ENCODE measurements at regions not wholly inside any gene's neighbourhood (a gene's known extent, or its start where the extent isn't known, plus 50 kb on each side); places are given as distances from the start of the nearest gene placed in this dataset.

DNA sequence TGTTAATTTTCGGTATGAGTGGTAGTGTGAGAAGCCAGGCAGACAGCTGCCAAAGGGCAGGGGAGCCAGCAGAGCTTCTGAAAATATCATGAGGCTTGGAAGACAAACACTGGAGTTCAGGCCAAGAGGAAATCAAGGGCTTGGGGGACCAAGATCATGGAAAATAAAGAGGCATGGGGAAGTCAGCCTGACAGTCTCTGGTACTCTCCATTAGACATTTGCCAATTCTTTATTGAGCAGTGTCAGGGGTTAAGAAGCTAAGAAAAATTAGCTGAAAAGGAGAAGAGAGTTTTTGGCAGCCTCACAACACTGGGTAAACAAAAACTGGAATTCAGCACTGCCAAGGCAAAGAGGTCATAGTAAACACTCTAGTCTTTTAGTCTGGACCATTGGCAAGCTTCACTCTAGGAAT, 612.7 kb downstream of the EPHA4 start:
- Mint-ChIP-seq H3K27ac (no peak overlapping the region), H3K4me1 (no peaks in the 10 kb centered on the region), H3K27me3 (peaks cover 5% of the 10 kb centered on the region), H3K9me3 (no peaks in the 10 kb centered on the region), H3K4me3 (no peak overlapping the region), H3K36me3 (no peaks in the 10 kb centered on the region)

DNA sequence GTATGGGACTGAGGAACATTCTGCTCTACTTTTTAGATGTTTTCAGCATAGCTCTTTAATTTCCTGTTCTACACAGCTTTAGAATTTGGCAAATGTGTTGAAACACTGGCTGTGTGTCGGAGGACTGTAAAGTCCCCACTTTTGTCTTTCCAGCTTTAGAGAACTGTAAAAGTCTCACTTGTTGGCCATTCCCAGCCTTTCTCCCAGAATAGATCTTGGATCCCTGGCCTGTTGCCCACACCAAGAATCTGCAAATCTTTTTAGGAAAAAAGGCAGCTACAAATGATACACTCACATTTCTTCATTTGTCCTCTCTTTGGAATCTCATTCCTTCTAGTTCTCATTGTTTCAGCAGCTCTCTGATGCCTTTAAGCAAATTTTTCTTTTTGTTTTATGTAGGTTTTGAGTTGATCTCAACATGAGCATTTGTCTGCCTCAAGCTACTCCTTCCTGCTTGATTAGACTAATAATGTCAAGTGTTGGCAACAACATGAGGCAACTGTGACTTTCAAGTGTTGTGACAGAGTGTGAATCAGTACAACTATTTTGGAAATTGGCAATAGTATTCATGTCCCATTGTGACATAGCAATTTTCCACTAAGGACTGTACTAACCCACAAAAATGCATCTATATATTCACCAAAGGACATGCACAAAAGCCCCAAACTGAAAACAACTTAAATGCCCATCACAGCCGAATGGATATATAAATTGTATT, 610.8 kb downstream of the EPHA4 start:
- Mint-ChIP-seq H3K4me3 (no peak overlapping the region), H3K4me1 (no peaks in the 10 kb centered on the region), H3K27ac (no peak overlapping the region), H3K36me3 (no peaks in the 10 kb centered on the region), H3K9me3 (no peaks in the 10 kb centered on the region), H3K27me3 (peaks cover 5% of the 10 kb centered on the region)

DNA sequence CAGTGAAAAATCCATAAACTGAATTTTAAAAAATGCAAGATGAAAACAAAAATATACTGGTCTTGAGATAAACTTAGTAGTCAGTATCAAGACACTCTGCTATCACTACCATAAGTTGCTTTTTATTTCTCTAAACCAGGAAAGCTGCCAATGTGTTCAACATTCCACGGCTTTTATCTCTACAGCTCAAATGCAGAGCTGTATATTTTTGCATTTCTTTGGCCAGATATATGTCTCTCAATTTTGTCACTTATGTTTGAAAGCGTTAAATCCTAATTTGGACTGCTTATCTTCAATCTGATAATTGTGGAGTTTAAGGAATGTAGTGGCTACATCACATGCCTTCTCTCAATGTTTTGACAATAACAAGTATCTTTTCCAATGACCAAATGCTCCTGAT, 609.5 kb downstream of the EPHA4 start:
- no peaks in the 10 kb centered on the region for H3K9me3 Mint-ChIP-seq
- H3K27me3 Mint-ChIP-seq: peaks cover 1% of the 10 kb centered on the region
- no peak overlapping the region for H3K27ac Mint-ChIP-seq
- no peak overlapping the region for H3K4me3 Mint-ChIP-seq
- H3K4me1 Mint-ChIP-seq: no peaks in the 10 kb centered on the region
- H3K36me3 Mint-ChIP-seq: no peaks in the 10 kb centered on the region

DNA sequence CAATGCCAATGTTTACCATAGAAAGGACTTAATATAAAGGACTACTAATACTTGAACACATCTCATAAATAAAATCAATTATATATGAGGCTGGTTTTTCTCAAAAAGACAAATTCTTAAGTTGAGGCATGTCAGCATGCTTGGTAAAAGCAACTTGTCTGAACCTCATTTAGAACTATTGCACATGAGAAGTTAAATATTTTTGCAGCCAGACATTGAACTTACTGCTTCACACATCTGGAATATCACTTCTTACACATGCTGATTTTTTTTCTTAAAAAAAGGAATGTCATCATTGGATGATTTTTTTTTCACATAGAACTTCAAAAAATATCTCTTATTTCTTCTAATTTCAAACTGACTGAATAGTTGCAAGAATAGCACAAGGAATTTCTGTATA, 609.0 kb downstream of the EPHA4 start:
- Mint-ChIP-seq H3K4me3 (no peak overlapping the region), H3K27ac (no peak overlapping the region), H3K4me1 (no peaks in the 10 kb centered on the region), H3K9me3 (no peaks in the 10 kb centered on the region), H3K27me3 (no peaks in the 10 kb centered on the region), H3K36me3 (no peaks in the 10 kb centered on the region)

DNA sequence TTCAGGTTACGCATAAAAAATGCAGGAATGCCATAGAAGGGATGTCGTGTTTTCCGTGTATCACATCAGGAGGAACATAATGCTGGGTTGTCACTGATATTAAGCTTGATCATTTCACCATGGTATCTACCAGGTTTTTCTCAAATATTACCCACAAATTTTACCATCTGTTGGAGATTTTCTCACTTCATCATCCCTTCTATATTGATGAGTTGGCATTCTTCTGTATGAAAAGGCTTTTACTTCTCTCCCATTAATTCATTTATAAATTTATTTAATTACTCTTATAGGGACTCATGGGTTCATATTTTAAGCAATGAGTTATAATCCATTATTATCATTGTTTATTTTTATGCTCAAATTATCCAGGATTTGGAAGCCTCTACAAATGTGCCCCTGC, 608.2 kb downstream of the EPHA4 start:
- no peaks in the 10 kb centered on the region for H3K36me3 Mint-ChIP-seq
- H3K27me3 Mint-ChIP-seq: no peaks in the 10 kb centered on the region
- no peaks in the 10 kb centered on the region for H3K4me1 Mint-ChIP-seq
- H3K4me3 Mint-ChIP-seq: no peak overlapping the region
- no peaks in the 10 kb centered on the region for H3K9me3 Mint-ChIP-seq
- no peak overlapping the region for H3K27ac Mint-ChIP-seq

DNA sequence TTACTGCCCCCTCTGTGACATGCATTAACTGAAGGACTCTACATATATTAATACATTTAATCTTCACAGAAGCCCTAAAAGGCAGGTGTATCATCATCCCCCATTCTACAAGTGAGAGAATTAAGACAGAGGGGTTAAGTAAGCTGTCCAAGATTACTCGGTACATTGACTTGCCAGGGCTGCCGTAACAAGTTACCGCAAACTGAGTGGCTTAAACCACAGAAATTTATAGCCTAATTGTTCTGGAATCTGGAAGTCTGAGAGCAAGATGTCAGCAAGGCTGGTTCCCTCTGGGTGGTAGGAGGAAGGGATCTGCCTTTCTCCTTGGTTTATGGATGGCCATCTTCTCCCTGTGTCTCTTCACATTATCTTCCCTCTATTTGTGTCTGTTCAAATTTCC, 605.5 kb downstream of the EPHA4 start:
- H3K27ac Mint-ChIP-seq: no peak overlapping the region
- H3K4me3 Mint-ChIP-seq: no peak overlapping the region
- no peaks in the 10 kb centered on the region for H3K4me1 Mint-ChIP-seq
- no peaks in the 10 kb centered on the region for H3K27me3 Mint-ChIP-seq
- H3K36me3 Mint-ChIP-seq: no peaks in the 10 kb centered on the region
- H3K9me3 Mint-ChIP-seq: no peaks in the 10 kb centered on the region

DNA sequence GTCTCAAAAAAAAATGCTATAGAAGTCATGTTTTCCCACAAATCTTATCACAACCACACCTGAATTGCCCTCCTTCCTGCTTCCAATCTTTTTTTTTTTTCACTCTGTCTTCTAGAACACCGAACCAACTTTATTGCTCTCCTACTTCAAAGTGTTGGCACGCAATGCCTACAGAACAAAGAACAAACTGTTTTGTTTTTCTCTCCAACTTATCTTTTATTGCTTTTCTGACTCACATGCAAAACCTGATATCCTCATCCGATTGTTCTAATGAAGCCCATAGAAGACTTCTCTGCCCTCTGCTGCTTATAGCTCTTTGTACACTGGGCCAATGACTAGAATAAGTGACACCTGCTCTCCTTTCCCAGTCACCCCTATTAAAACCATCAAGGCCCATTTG, 602.8 kb downstream of the EPHA4 start:
- H3K36me3 Mint-ChIP-seq: no peaks in the 10 kb centered on the region
- no peak overlapping the region for H3K27ac Mint-ChIP-seq
- H3K4me3 Mint-ChIP-seq: no peak overlapping the region
- no peaks in the 10 kb centered on the region for H3K4me1 Mint-ChIP-seq
- no peaks in the 10 kb centered on the region for H3K9me3 Mint-ChIP-seq
- H3K27me3 Mint-ChIP-seq: no peaks in the 10 kb centered on the region

DNA sequence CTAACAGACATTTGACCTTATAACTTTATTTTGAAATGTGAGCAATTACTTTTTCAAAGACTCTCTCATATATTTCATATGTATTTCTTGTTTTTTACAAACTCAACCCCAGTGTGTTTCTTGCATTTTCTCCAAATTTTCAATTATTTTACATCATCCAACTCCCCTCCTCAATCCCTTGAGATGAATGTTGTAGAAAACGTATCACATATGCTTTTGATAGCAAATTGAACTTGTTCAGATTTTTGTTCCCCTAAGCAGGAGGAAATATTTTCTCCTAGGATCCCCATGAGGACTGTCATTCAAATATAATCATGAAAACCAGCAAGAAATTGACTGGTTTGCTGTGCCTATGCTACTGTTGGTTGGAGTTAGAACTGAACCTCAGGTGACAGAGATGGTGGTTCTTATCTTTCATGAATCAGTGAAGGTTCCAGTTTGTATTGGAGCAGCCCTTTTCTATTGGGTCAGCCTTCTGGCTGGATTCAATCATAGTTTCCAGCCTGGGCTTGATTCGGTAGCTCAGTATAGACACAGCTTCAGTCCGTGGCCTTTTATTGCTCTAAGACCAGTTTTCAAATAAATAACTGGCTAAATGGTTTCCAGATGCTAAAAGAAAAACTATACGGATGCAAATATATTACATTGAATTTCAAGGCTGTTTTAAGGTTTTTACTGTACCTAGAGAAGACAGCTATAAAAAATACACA, 591.0 kb downstream of the EPHA4 start:
- H3K27me3 Mint-ChIP-seq: peaks cover 16% of the 10 kb centered on the region
- H3K9me3 Mint-ChIP-seq: peaks cover 5% of the 10 kb centered on the region
- H3K4me1 Mint-ChIP-seq: no peaks in the 10 kb centered on the region
- no peak overlapping the region for H3K27ac Mint-ChIP-seq
- no peak overlapping the region for H3K4me3 Mint-ChIP-seq
- H3K36me3 Mint-ChIP-seq: no peaks in the 10 kb centered on the region

DNA sequence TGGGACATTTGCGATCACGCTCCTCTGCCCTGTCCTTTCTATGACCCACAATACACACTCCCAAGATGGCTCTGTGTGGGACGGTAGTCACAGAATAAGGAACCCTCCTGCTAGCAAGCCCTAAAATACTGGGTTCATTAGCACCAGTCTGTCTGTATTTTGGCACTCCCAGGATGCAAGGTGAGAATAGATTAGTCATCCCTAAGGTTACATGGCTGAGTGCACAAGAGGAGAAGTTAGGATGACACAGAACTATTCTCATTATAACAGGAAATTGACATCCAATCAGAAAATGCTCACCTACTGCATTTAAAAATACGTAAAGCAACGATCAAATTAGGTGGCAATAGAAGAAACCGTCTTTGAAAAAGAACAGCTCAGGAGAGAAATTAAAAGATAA, 590.2 kb downstream of the EPHA4 start:
- no peak overlapping the region for H3K4me3 Mint-ChIP-seq
- no peak overlapping the region for H3K27ac Mint-ChIP-seq
- no peaks in the 10 kb centered on the region for H3K36me3 Mint-ChIP-seq
- H3K27me3 Mint-ChIP-seq: peaks cover 18% of the 10 kb centered on the region
- no peaks in the 10 kb centered on the region for H3K4me1 Mint-ChIP-seq
- H3K9me3 Mint-ChIP-seq: peaks cover 5% of the 10 kb centered on the region

DNA sequence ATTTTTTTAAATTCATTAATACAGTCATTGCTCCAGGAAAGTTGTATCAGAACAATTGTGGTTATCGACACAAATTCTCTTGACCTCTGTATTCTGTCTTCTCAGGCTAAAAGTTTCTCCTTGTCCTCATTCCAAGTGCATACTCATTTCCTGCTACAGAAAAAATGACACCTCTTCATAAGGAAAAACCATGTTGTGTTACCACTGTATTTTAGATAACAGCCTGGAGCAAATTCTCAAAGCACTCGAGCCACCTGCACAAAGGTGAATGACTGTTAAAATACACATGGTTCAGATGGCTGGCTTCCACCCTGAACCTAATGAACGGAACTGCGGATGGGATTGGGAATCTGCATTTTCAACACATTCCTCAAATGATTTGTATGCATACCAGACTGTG, 586.5 kb downstream of the EPHA4 start:
- H3K27me3 Mint-ChIP-seq: peaks cover 15% of the 10 kb centered on the region
- no peak overlapping the region for H3K27ac Mint-ChIP-seq
- no peaks in the 10 kb centered on the region for H3K36me3 Mint-ChIP-seq

DNA sequence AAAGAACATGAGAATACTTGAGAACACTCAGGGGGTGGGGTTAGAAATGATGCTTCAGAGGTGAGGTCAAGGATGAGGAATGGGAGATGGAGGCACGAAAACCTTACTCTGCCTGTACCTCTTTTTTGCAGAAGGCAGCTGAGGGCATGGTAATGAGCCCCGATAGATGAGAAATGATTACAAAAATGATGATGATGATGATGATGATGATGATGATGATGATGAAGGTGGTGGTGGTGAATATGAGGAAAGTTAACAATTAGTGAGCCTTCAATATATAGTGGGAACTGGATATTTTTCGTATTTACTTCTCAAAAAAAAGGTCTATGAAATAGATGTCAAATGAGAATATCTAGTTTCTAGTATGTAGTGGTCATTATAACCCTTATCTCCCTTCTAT, 584.3 kb downstream of the EPHA4 start:
- H3K27me3 Mint-ChIP-seq: peaks cover 13% of the 10 kb centered on the region

More for the DNA sequence above, 586.5 kb downstream of the EPHA4 start:
- Mint-ChIP-seq H3K4me1 (no peaks in the 10 kb centered on the region), H3K9me3 (no peaks in the 10 kb centered on the region), H3K4me3 (no peak overlapping the region)

DNA sequence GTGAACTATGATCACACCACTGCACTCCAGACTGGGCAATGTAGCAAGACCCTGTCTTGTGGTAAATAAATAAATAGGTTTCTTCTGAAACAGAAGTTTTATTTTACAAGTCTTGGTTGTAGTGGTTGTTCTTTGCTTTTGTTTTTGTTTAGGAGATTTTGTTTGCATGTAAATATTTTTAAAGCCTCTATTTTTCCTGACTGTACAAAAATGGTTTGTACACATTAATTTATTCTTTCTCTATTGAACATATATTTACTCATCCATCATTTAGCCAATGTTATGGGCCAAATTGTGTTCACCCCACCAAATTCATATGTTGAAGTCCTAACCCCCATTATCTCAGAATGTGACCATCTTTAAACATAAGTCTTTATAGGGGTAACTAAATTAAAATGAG, 580.1 kb downstream of the EPHA4 start:
- no peaks in the 10 kb centered on the region for H3K4me1 Mint-ChIP-seq

More for the DNA sequence above, 584.3 kb downstream of the EPHA4 start:
- no peak overlapping the region for H3K27ac Mint-ChIP-seq
- H3K36me3 Mint-ChIP-seq: no peaks in the 10 kb centered on the region
- no peaks in the 10 kb centered on the region for H3K4me1 Mint-ChIP-seq
- no peak overlapping the region for H3K4me3 Mint-ChIP-seq
- no peaks in the 10 kb centered on the region for H3K9me3 Mint-ChIP-seq

DNA sequence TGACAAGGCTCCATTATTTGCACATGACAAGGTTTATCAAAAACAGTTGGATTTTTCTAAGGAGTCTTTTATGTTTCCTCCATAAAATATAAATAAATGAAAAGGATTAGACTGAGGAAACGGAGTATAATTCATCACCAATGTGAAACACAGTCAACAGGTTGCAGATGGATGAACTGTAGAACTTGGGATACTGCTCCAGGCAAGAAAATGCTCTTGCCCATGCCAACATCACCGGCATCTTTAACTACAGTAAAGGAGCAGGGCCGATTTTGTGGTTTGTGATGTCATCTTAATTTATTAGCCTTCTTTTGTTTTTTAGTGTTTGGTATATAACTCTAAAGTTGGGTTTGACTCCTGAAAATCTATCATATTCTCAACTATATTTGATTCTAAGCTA, 577.3 kb downstream of the EPHA4 start:
- Mint-ChIP-seq H3K9me3 (no peaks in the 10 kb centered on the region), H3K4me3 (no peak overlapping the region), H3K36me3 (no peaks in the 10 kb centered on the region), H3K27ac (no peak overlapping the region), H3K4me1 (no peaks in the 10 kb centered on the region), H3K27me3 (no peaks in the 10 kb centered on the region)

More for the DNA sequence above, 580.1 kb downstream of the EPHA4 start:
- Mint-ChIP-seq H3K4me3 (no peak overlapping the region), H3K27ac (no peak overlapping the region), H3K36me3 (no peaks in the 10 kb centered on the region), H3K9me3 (no peaks in the 10 kb centered on the region), H3K27me3 (peaks cover under 1% of the 10 kb centered on the region)

DNA sequence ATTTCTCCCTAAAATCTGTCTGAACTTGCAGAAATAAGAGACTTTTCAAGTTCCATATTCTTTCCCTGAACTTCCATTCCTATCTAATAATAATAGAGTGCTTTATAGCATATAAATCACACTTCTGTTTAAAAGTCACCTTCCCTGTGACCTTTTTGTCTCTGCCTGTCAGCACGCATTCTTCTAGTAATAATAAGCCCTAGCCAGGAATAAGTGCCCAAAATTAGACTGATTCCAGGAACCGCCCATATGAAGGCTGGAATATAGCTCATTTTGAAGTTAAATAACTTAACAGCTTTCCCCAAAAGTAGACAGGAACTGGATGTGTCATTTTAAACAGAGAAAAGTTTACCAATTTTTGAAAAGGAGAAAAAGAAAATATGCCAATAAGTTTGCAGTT, 576.5 kb downstream of the EPHA4 start:
- Mint-ChIP-seq H3K9me3 (no peaks in the 10 kb centered on the region), H3K27ac (no peak overlapping the region), H3K36me3 (no peaks in the 10 kb centered on the region), H3K27me3 (no peaks in the 10 kb centered on the region), H3K4me3 (no peak overlapping the region), H3K4me1 (no peaks in the 10 kb centered on the region)

DNA sequence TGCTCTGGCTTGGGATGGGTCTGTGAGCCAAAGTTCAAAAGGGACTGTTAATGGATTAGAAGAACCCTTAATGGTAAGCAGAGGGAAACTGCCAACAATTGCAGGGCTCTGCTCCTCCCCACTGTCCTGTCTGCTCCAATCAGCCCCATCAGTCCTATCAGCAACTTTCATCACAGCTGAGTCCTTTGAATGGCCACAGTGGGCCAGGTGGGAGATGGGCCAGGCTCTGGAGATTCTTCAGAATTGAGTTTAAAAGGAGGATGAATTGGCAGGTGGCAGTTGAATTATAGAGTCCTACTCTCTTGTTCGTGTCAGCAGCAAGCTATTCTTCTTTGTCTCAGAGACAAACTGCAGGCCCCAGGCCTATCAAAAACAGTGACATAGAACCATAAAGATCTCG, 573.9 kb downstream of the EPHA4 start:
- no peak overlapping the region for H3K4me3 Mint-ChIP-seq
- H3K4me1 Mint-ChIP-seq: no peaks in the 10 kb centered on the region
- H3K27me3 Mint-ChIP-seq: no peaks in the 10 kb centered on the region
- no peaks in the 10 kb centered on the region for H3K36me3 Mint-ChIP-seq
- H3K9me3 Mint-ChIP-seq: no peaks in the 10 kb centered on the region
- H3K27ac Mint-ChIP-seq: peak overlapping the region; percentile 4

DNA sequence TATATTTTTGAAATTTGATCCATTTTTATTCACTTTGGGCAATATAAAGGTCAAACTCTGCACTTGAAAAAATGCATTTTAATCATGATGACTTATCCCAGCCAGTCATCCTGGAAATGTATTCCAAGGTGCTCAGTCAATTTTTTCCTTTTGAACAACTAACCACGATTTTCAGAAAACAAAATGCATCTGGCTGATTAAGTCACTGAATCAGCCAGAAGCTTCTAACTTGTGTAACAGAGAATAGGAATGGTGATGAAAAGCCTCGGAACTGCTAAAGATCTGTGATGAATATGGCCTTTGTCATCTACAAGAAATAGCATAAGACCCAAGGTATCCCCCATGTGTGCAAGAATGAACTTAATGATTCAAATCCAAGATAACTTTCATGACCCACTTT, 572.7 kb downstream of the EPHA4 start:
- H3K4me1 Mint-ChIP-seq: no peaks in the 10 kb centered on the region
- H3K36me3 Mint-ChIP-seq: no peaks in the 10 kb centered on the region
- H3K4me3 Mint-ChIP-seq: no peak overlapping the region
- no peaks in the 10 kb centered on the region for H3K9me3 Mint-ChIP-seq
- no peak overlapping the region for H3K27ac Mint-ChIP-seq
- no peaks in the 10 kb centered on the region for H3K27me3 Mint-ChIP-seq
